K562 (cell line): ENCODE measurements at regions not wholly inside any gene's neighbourhood (a gene's known extent, or its start where the extent isn't known, plus 50 kb on each side); places are given as distances from the start of the nearest gene placed in this dataset.

ENCODE experiments used
- ATAC-seq: fragments of 200-7000 bp; cut with Tn5 transposase; 3 replicates; pipeline ENCODE4 v1.9.1; 2020; ENCODE audit warnings: moderate library complexity
- BruUV-seq: library from RNA; stranded (reverse); fragments of 400-500 nt; replicated peaks from 2 replicates; lab custom pipeline; 2021; lab: Mats Ljungman, UMichigan
- CTCF ChIA-PET: fragments of 300-600 bp; formaldehyde crosslinking; extraction: SDS; loops from one replicate; lab custom pipeline; 2021; ENCODE audit warnings: low intra/inter-chr PET ratio; lab: Yijun Ruan, JAX
- POLR2A ChIA-PET: fragments of 300-600, 350-650 bp; sonication (Branson Sonifier 250); formaldehyde crosslinking; extraction: SDS; loops from one replicate; lab custom pipeline; 2021; ENCODE audit warnings: antibody characterized with exemption, inconsistent platforms; lab: Yijun Ruan, JAX
- DNase-seq, 4 experiments: peaks; one replicate each; pipeline versions ENCODE4 v3.0.0 to v3.0.0-alpha.2; 2011 to 2018; ENCODE audit warnings: low spot score in 3 of 4, mixed read lengths in 3 of 4; ENCODE audit errors: extremely low read depth in 1 of 4
- FAIRE-seq: peaks from 2 replicates; lab custom pipeline; 2011; peaks lifted over from hg19 to GRCh38; lab: Jason Lieb, UNC
- H2AFZ ChIP-seq: 2 replicates; pipeline ENCODE4 v1.6.0; 2011; ENCODE audit warnings: low read depth, low read length, control low read depth, inconsistent platforms
- H3K27ac ChIP-seq: fragments of 200-600 bp; 3 replicates; pipeline ENCODE4 v1.8.0; 2011; ENCODE audit warnings: low read depth, mild to moderate bottlenecking, control low read depth, inconsistent platforms, low read length, moderate library complexity, mixed read lengths; ENCODE audit errors: extremely low read depth
- H3K27me3 ChIP-seq, 2 experiments: fragments of 300-600 bp in 1 of 2; 2 replicates in 1 of 2; 3 replicates in 1 of 2; pipeline versions ENCODE4 v1.6.0 to v1.8.0; 2011; ENCODE audit warnings: inconsistent platforms in 2 of 2, low read length in 2 of 2, mild to moderate bottlenecking in 1 of 2, mixed read lengths in 1 of 2, moderate library complexity in 1 of 2; ENCODE audit not compliant: control insufficient read depth in 2 of 2, insufficient read depth in 2 of 2
- H3K36me3 ChIP-seq: fragments of 300-600 bp; 3 replicates; pipeline ENCODE4 v1.8.0; 2011; ENCODE audit warnings: mild to moderate bottlenecking, low read length, inconsistent platforms; ENCODE audit not compliant: control insufficient read depth, insufficient read depth
- H3K4me1 ChIP-seq, 2 experiments: fragments of 200-600 bp in 1 of 2; replicated peaks in 1 of 2; 2 replicates in 1 of 2; 3 replicates in 1 of 2; pipeline versions ENCODE4 v1.5.1 to v1.8.0; 2011; ENCODE audit warnings: inconsistent platforms in 2 of 2, low read length in 2 of 2, mild to moderate bottlenecking in 1 of 2, mixed read lengths in 1 of 2, moderate library complexity in 1 of 2; ENCODE audit not compliant: control insufficient read depth in 2 of 2, insufficient read depth in 2 of 2
- H3K4me2 ChIP-seq: 2 replicates; pipeline ENCODE4 v1.6.1; 2011; ENCODE audit warnings: low read length, control low read depth, inconsistent platforms, mixed read lengths; ENCODE audit not compliant: insufficient read depth
- H3K4me3 ChIP-seq: fragments of 200-600 bp; sonication (generic), shearing (Covaris generic); 2 replicates; pipeline ENCODE4 v1.5.1; 2016; ENCODE audit warnings: control low read depth, inconsistent platforms
- H3K79me2 ChIP-seq: fragments of 200-600 bp; 3 replicates; pipeline ENCODE4 v1.8.0; 2011; ENCODE audit warnings: low read length, inconsistent platforms; ENCODE audit not compliant: control insufficient read depth, insufficient read depth
- H3K9ac ChIP-seq, 2 experiments: 2 replicates each; pipeline versions ENCODE4 v1.6.0 to v1.6.1; 2011; ENCODE audit warnings: low read depth in 2 of 2, low read length in 2 of 2, control low read depth in 1 of 2, inconsistent platforms in 1 of 2, mild to moderate bottlenecking in 1 of 2, mixed read lengths in 1 of 2; ENCODE audit not compliant: insufficient read depth in 1 of 2
- H3K9me1 ChIP-seq: one replicate; pipeline ENCODE4 v1.6.0; 2011; ENCODE audit warnings: inconsistent platforms, mild to moderate bottlenecking, low read length, moderate library complexity; ENCODE audit not compliant: control insufficient read depth, insufficient read depth
- H3K9me3 ChIP-seq: replicated peaks from 2 replicates; pipeline ENCODE4 v1.5.1; 2011; ENCODE audit warnings: low read depth, low read length, inconsistent platforms; ENCODE audit not compliant: control insufficient read depth, insufficient read depth
- H4K20me1 ChIP-seq: replicated peaks from 2 replicates; pipeline ENCODE4 v1.6.1; 2011; ENCODE audit warnings: low read length, inconsistent platforms, mixed read lengths; ENCODE audit not compliant: control insufficient read depth, insufficient read depth
- CEBPB ChIP-seq: fragments of 450-650 bp; IDR thresholded peaks from 2 replicates; pipeline ENCODE4 v1.6.1; 2016; ENCODE audit warnings: missing genetic modification characterization, missing compliant biosample characterization
- HMGN3 ChIP-seq: IDR thresholded peaks from 2 replicates; pipeline ENCODE4 v1.6.1; 2011; ENCODE audit warnings: borderline replicate concordance, low read depth, mild to moderate bottlenecking, mixed read lengths, low read length; ENCODE audit not compliant: insufficient read length; ENCODE audit errors: extremely low read depth
- NR4A1 ChIP-seq, 2 experiments: fragments of 250-450 bp in 1 of 2; fragments of 450-650 bp in 1 of 2; sonication (Bioruptor Pico) in 1 of 2; IDR thresholded peaks; 2 replicates each; pipeline versions ENCODE4 v1.4.0 to v1.6.1; 2016 to 2020; ENCODE audit warnings: mild to moderate bottlenecking in 2 of 2, missing compliant biosample characterization in 1 of 2, missing genetic modification characterization in 1 of 2, moderate library complexity in 1 of 2
- PTRF ChIP-seq: fragments of 450-650 bp; IDR thresholded peaks from 2 replicates; pipeline ENCODE4 v1.6.1; 2016; ENCODE audit warnings: mild to moderate bottlenecking, missing genetic modification characterization, missing compliant biosample characterization
- SIN3A ChIP-seq, 2 experiments: fragments of 150-350 bp in 1 of 2; IDR thresholded peaks; 2 replicates each; pipeline ENCODE4 v1.6.1; 2011 to 2016; ENCODE audit warnings: borderline replicate concordance in 2 of 2, low read depth in 2 of 2, low read length in 2 of 2, mild to moderate bottlenecking in 2 of 2, moderate library complexity in 2 of 2; ENCODE audit not compliant: control insufficient read depth in 1 of 2
- TAF1 ChIP-seq: IDR thresholded peaks from 2 replicates; pipeline ENCODE4 v1.6.1; 2011; ENCODE audit warnings: mild to moderate bottlenecking, low read length, moderate library complexity; ENCODE audit not compliant: insufficient read depth, control insufficient read depth, severe bottlenecking; ENCODE audit errors: extremely low read depth
- VEZF1 ChIP-seq: fragments of 200-800 bp; sonication (Bioruptor generic); IDR thresholded peaks from 2 replicates; pipeline ENCODE4 v1.6.1; 2017; ENCODE audit warnings: missing genetic modification characterization, missing compliant biosample characterization
- ZNF12 ChIP-seq: sonication (generic); formaldehyde crosslinking; IDR thresholded peaks from 2 replicates; pipeline ENCODE4 v1.4.0; 2020; ENCODE audit warnings: mild to moderate bottlenecking, missing genetic modification reagents
- WGBS: fragments of 100-300 bp; shearing (Covaris generic); methylation state at CpG from one replicate; pipeline ENCODE4 v1.1.6; 2016; ENCODE audit warnings: low coverage, mixed read lengths; ENCODE audit not compliant: insufficient coverage; ENCODE audit errors: missing lambda C conversion rate; 5-methylcytosine and 5-hydroxymethylcytosine counted together
- in situ Hi-C: fragments of 300-500 bp; cut with MboI; formaldehyde crosslinking; loops from 4 replicates; pipeline ENCODE4 v1.15.0; 2018; ENCODE audit warnings: inconsistent platforms, mixed read lengths
- intact Hi-C: fragments of 100-400 bp; cut with micrococcal nuclease; formaldehyde crosslinking; loops from 2 replicates; pipeline ENCODE4 v1.14.2; 2022

GRCh38 chr5:8156706-8157105 is 287.8 kb downstream of the MTRR start (continued):
- TF ChIP-seq VEZF1 (CRISPR knock-in tag), result no peak
- TF ChIP-seq ZNF12 (CRISPR knock-in tag), result no peak
- no peak for TF ChIP-seq HMGN3
- TF ChIP-seq TAF1, result no peak

- intact Hi-C loops (no loop called here), in situ Hi-C loops (no loop called here)
- DNase-seq (no peak), ATAC-seq (no peak), FAIRE-seq (no peak)
- ChIA-PET CTCF (no interaction called here), POLR2A (no interaction called here)
- Histone ChIP-seq H3K4me2 (no peak overlapping the region), H3K9me3 (no peaks in the 10 kb centered on the region), H3K27me3 (no peaks in the 10 kb centered on the region), H3K4me1 (no peaks in the 10 kb centered on the region), H3K79me2 (no peaks in the 10 kb centered on the region), H3K4me3 (no peak overlapping the region), H3K9me1 (no peaks in the 10 kb centered on the region), H3K9ac (no peak overlapping the region), H3K27ac (no peak overlapping the region), H2AFZ (no peak overlapping the region), H3K36me3 (no peaks in the 10 kb centered on the region), H4K20me1 (no peaks in the 10 kb centered on the region)
- WGBS, result 0% methylated on average over 7 of the region's 7 CpGs
- TF ChIP-seq PTRF (tag) (no peak), CEBPB (tag) (no peak), SIN3A (IDR thresholded peaks at IDR 0.05; ENCODE audit: borderline replicate concordance in 2 of 2, control insufficient read depth in 1 of 2, low read depth in 2 of 2, low read length in 2 of 2) (no peak), NR4A1 (CRISPR knock-in tag; IDR thresholded peaks at IDR 0.05) (no peak), NR4A1 (tag; IDR thresholded peaks at IDR 0.05) (no peak)
- no TSS peak for BruUV-seq
Observed at GRCh38 chr5:8157320-8157822, 288.4 kb downstream of the MTRR start.
